ENCODE measurements at regions not wholly inside any gene's neighbourhood (a gene's known extent, or its start where the extent isn't known, plus 50 kb on each side); places are given as distances from the start of the nearest gene placed in this dataset.
"Not testable (repeated sequence)": the region's sequence is repeated elsewhere in the genome, so short reads cannot be mapped to it uniquely, and the experiment has no call there.

DNA sequence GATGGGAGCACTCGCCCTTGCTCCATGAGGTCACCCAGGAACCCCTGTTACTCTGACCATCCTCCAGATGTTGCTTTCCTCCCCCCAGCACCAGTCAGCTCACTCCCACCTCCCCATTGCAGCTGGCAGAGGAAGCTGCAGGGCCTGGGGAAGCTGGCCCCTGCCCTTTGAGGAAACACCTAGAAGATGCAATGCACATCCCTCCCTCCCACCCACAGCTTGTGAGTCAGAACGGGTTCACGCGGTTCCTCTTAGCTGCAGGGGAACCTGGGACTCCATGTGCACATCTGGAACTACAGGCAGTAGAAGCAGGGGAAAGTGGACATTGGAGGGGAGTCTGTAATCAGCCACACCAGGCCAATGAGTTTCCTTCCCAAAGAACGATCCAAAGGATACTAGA lies 96.9 kb downstream of the KATNIP start:
- DNase-seq (no peak), ATAC-seq (peak; percentile 58)
- intact Hi-C loops (cut with DNase I), result no loop called here
- no peaks in the 10 kb centered on the region for H3K4me1 ChIP-seq
- H3K9me3 ChIP-seq, result no peaks in the 10 kb centered on the region
- no peak overlapping the region for H3K27ac ChIP-seq
- TF ChIP-seq, protein P1, sequence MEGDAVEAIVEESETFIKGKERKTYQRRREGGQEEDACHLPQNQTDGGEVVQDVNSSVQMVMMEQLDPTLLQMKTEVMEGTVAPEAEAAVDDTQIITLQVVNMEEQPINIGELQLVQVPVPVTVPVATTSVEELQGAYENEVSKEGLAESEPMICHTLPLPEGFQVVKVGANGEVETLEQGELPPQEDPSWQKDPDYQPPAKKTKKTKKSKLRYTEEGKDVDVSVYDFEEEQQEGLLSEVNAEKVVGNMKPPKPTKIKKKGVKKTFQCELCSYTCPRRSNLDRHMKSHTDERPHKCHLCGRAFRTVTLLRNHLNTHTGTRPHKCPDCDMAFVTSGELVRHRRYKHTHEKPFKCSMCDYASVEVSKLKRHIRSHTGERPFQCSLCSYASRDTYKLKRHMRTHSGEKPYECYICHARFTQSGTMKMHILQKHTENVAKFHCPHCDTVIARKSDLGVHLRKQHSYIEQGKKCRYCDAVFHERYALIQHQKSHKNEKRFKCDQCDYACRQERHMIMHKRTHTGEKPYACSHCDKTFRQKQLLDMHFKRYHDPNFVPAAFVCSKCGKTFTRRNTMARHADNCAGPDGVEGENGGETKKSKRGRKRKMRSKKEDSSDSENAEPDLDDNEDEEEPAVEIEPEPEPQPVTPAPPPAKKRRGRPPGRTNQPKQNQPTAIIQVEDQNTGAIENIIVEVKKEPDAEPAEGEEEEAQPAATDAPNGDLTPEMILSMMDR (IDR thresholded peaks at IDR 0.05), result no peak
- H3K4me3 ChIP-seq, result no peak overlapping the region
- no peaks in the 10 kb centered on the region for H3K36me3 ChIP-seq
- H3K27me3 ChIP-seq, result no peaks in the 10 kb centered on the region

DNA sequence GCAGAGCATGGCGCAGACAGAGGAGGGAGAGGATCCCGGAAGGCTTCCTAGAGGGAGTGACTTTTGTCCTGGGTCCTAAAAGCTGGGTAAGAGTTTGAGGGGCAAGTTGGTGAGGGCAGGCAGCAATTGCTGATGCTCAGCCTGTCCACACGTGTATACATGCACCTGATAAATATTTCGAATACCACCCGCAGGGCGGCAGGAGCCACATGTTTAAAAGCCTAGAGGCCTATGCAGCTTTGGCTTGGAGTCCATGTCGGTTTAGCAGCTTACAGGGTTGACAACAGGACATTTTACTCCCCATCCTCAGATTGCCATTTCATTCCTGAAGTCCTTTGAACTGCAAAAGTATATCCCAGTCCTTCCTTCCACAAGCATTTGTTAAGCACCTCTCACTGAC lies 99.1 kb downstream of the KATNIP start:
- no peak for DNase-seq
- intact Hi-C loops (cut with DNase I), result no loop called here
- Histone ChIP-seq H3K27ac (no peak overlapping the region), H3K27me3 (no peaks in the 10 kb centered on the region), H3K36me3 (no peaks in the 10 kb centered on the region), H3K4me3 (no peak overlapping the region), H3K4me1 (no peaks in the 10 kb centered on the region), H3K9me3 (no peaks in the 10 kb centered on the region)
- TF ChIP-seq, protein P1 (IDR thresholded peaks at IDR 0.05), result no peak
- no peak for ATAC-seq

DNA sequence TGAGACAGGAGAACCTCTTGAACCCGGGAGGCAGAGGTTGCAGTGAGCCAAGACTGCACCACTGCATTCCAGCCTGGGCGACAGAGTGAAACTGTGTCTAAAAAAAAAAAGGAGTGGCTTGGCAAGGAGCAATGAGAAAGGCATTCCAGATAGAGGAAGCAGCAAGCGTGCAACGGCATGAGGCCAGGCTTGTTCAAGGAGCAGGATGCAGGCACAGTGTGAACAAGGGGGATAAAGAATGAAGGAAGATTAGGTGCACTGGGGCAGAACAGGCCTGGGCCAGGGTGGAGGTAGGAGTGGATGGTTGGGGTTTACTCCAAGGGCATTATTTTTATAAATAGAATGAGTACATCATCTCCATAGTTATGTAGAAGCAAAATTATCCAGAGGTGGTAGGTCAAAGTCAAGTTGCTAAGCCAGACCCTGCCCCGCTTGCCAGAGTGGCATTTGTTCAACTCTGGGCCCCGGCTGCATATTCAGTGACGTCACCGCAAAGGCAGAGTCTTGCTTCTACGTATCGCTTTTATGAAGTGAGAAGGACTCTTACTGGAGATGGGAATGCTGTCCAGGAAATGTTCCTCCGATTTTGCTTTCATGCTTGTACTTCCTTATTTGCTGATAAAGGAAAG lies 100.2 kb downstream of the KATNIP start:
- ATAC-seq, result no peak

DNA sequence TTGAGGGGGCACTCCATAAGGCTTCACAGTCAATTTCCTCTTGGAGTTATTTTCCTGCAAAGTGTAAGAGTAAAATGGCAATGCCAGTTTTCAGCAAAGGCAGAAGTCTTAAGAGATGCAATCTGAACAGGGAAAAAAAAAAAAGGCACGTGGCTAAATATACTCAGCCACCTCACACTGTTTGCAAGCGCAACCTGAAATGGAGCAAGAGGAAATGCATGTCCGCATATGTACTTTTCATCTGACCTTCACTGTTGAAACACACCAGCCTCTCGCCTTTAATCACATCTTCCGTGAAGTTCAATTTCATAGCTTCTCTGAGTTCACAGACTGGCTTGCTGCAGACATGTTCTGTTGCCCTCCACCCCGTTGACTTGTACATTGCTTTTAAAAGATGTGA lies 101.4 kb downstream of the KATNIP start:
- TF ChIP-seq, protein P1 (IDR thresholded peaks at IDR 0.05), result no peak
- intact Hi-C loops (cut with DNase I), result no loop called here
- ATAC-seq, result no peak
- H3K4me3 ChIP-seq, result no peak overlapping the region
- no peak overlapping the region for H3K27ac ChIP-seq
- H3K9me3 ChIP-seq, result no peaks in the 10 kb centered on the region
- H3K27me3 ChIP-seq, result no peaks in the 10 kb centered on the region
- no peaks in the 10 kb centered on the region for H3K4me1 ChIP-seq
- no peaks in the 10 kb centered on the region for H3K36me3 ChIP-seq
- no peak for DNase-seq

More for the DNA sequence above, 100.2 kb downstream of the KATNIP start:
- intact Hi-C loops (cut with DNase I), result no loop called here
- Histone ChIP-seq H3K4me3 (no peak overlapping the region), H3K9me3 (no peaks in the 10 kb centered on the region), H3K27me3 (no peaks in the 10 kb centered on the region), H3K4me1 (no peaks in the 10 kb centered on the region), H3K27ac (no peak overlapping the region), H3K36me3 (no peaks in the 10 kb centered on the region)
- DNase-seq, result no peak
- TF ChIP-seq, protein P1 (IDR thresholded peaks at IDR 0.05), result no peak

DNA sequence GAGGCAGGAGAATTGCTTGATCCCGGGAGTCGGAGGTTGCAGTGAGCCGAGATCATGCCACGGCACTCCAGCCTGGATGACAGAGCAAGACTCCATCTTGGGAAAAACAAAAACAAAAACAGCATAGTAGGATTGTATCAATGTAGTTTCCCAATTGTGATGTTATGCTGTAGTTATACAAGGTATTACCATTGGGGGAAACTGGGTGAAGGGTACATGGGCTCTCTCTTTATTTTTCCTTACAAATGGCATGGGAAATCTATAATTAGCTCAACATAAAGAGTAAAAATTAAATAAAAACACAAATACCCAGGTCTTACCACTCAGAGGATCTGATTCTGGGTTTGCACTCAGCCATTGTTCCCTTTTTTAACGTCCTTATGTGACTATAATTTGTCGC lies 107.9 kb downstream of the KATNIP start:
- no peak overlapping the region for H3K27ac ChIP-seq
- intact Hi-C loops (cut with DNase I), result no loop called here
- no peak overlapping the region for H3K4me3 ChIP-seq
- DNase-seq (no peak), ATAC-seq (no peak)
- no peaks in the 10 kb centered on the region for H3K27me3 ChIP-seq
- no peaks in the 10 kb centered on the region for H3K4me1 ChIP-seq
- no peaks in the 10 kb centered on the region for H3K36me3 ChIP-seq
- H3K9me3 ChIP-seq, result no peaks in the 10 kb centered on the region
- TF ChIP-seq, protein P1 (IDR thresholded peaks at IDR 0.05), result no peak

DNA sequence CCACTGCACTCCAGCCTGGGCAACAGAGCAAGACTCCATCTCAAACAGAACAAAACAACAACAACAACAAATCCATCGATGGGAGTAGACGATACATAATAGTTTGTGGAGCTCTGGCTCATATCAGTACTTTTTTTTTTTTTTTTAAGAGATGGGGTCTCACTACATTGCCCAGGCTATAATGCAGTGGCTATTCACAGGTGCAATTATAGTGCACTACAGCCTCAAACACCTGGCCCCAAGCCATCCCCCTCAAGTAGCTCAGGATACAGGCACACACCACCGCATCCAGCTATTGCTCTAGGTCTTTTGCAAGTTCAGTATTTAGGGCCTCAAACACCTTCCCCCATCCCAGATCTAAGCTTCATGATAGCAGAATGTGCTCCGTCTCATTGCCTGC lies 110.6 kb downstream of the KATNIP start:
- no peak overlapping the region for H3K27ac ChIP-seq
- TF ChIP-seq, protein P1 (IDR thresholded peaks at IDR 0.05), result no peak
- DNase-seq (no peak), ATAC-seq (no peak)
- no peaks in the 10 kb centered on the region for H3K27me3 ChIP-seq
- H3K4me3 ChIP-seq, result no peak overlapping the region
- no peaks in the 10 kb centered on the region for H3K9me3 ChIP-seq
- H3K36me3 ChIP-seq, result no peaks in the 10 kb centered on the region
- intact Hi-C loops (cut with DNase I), result no loop called here
- H3K4me1 ChIP-seq, result no peaks in the 10 kb centered on the region

DNA sequence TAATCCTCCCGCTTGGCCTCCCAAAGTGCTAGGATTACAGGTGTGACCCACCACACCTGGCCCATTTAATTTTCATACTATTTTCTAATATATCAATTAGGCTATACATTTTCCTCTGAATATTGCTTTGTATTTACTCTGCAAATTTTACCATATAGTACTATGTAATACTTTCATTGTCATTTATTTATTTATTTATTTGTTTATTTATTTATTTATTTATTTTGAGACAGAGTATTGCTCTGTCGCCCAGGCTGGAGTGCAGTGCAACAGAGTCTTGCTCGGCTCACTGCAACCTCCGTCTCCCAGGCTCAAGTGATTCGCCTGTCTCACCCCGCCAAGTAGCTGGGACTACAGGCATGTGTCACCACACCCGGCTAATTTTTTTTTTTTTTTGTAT lies 113.3 kb downstream of the KATNIP start:
- ATAC-seq; H3K4me3 ChIP-seq; H3K36me3 ChIP-seq; H3K27ac ChIP-seq; H3K4me1 ChIP-seq; H3K9me3 ChIP-seq; intact Hi-C loops (cut with DNase I); DNase-seq; H3K27me3 ChIP-seq: not testable (repeated sequence)
